K562 (cell line): ENCODE measurements at regions not wholly inside any gene's neighbourhood (a gene's known extent, or its start where the extent isn't known, plus 50 kb on each side); places are given as distances from the start of the nearest gene placed in this dataset.

Experiments used
- ATAC-seq: fragments of 200-7000 bp; cut with Tn5 transposase; 3 replicates; pipeline ENCODE4 v1.9.1; 2020; ENCODE audit warnings: moderate library complexity
- BruUV-seq: library from RNA; stranded (reverse); fragments of 400-500 nt; replicated peaks from 2 replicates; lab custom pipeline; 2021; lab: Mats Ljungman, UMichigan
- CTCF ChIA-PET: fragments of 300-600 bp; formaldehyde crosslinking; extraction: SDS; loops from one replicate; lab custom pipeline; 2021; ENCODE audit warnings: low intra/inter-chr PET ratio; lab: Yijun Ruan, JAX
- POLR2A ChIA-PET: fragments of 300-600, 350-650 bp; sonication (Branson Sonifier 250); formaldehyde crosslinking; extraction: SDS; loops from one replicate; lab custom pipeline; 2021; ENCODE audit warnings: antibody characterized with exemption, inconsistent platforms; lab: Yijun Ruan, JAX
- DNase-seq, 4 experiments: peaks; one replicate each; pipeline versions ENCODE4 v3.0.0 to v3.0.0-alpha.2; 2011 to 2018; ENCODE audit warnings: low spot score in 3 of 4, mixed read lengths in 3 of 4; ENCODE audit errors: extremely low read depth in 1 of 4
- FAIRE-seq: peaks from 2 replicates; lab custom pipeline; 2011; peaks lifted over from hg19 to GRCh38; lab: Jason Lieb, UNC
- H2AFZ ChIP-seq: 2 replicates; pipeline ENCODE4 v1.6.0; 2011; ENCODE audit warnings: low read depth, low read length, control low read depth, inconsistent platforms
- H3K27ac ChIP-seq: fragments of 200-600 bp; 3 replicates; pipeline ENCODE4 v1.8.0; 2011; ENCODE audit warnings: low read depth, mild to moderate bottlenecking, control low read depth, inconsistent platforms, low read length, moderate library complexity, mixed read lengths; ENCODE audit errors: extremely low read depth
- H3K27me3 ChIP-seq, 2 experiments: fragments of 300-600 bp in 1 of 2; 2 replicates in 1 of 2; 3 replicates in 1 of 2; pipeline versions ENCODE4 v1.6.0 to v1.8.0; 2011; ENCODE audit warnings: inconsistent platforms in 2 of 2, low read length in 2 of 2, mild to moderate bottlenecking in 1 of 2, mixed read lengths in 1 of 2, moderate library complexity in 1 of 2; ENCODE audit not compliant: control insufficient read depth in 2 of 2, insufficient read depth in 2 of 2
- H3K36me3 ChIP-seq: fragments of 300-600 bp; 3 replicates; pipeline ENCODE4 v1.8.0; 2011; ENCODE audit warnings: mild to moderate bottlenecking, low read length, inconsistent platforms; ENCODE audit not compliant: control insufficient read depth, insufficient read depth
- H3K4me1 ChIP-seq, 2 experiments: fragments of 200-600 bp in 1 of 2; replicated peaks in 1 of 2; 2 replicates in 1 of 2; 3 replicates in 1 of 2; pipeline versions ENCODE4 v1.5.1 to v1.8.0; 2011; ENCODE audit warnings: inconsistent platforms in 2 of 2, low read length in 2 of 2, mild to moderate bottlenecking in 1 of 2, mixed read lengths in 1 of 2, moderate library complexity in 1 of 2; ENCODE audit not compliant: control insufficient read depth in 2 of 2, insufficient read depth in 2 of 2
- H3K4me2 ChIP-seq: 2 replicates; pipeline ENCODE4 v1.6.1; 2011; ENCODE audit warnings: low read length, control low read depth, inconsistent platforms, mixed read lengths; ENCODE audit not compliant: insufficient read depth
- H3K4me3 ChIP-seq: fragments of 200-600 bp; sonication (generic), shearing (Covaris generic); 2 replicates; pipeline ENCODE4 v1.5.1; 2016; ENCODE audit warnings: control low read depth, inconsistent platforms
- H3K79me2 ChIP-seq: fragments of 200-600 bp; 3 replicates; pipeline ENCODE4 v1.8.0; 2011; ENCODE audit warnings: low read length, inconsistent platforms; ENCODE audit not compliant: control insufficient read depth, insufficient read depth
- H3K9ac ChIP-seq, 2 experiments: 2 replicates each; pipeline versions ENCODE4 v1.6.0 to v1.6.1; 2011; ENCODE audit warnings: low read depth in 2 of 2, low read length in 2 of 2, control low read depth in 1 of 2, inconsistent platforms in 1 of 2, mild to moderate bottlenecking in 1 of 2, mixed read lengths in 1 of 2; ENCODE audit not compliant: insufficient read depth in 1 of 2
- H3K9me1 ChIP-seq: one replicate; pipeline ENCODE4 v1.6.0; 2011; ENCODE audit warnings: inconsistent platforms, mild to moderate bottlenecking, low read length, moderate library complexity; ENCODE audit not compliant: control insufficient read depth, insufficient read depth
- H3K9me3 ChIP-seq: replicated peaks from 2 replicates; pipeline ENCODE4 v1.5.1; 2011; ENCODE audit warnings: low read depth, low read length, inconsistent platforms; ENCODE audit not compliant: control insufficient read depth, insufficient read depth
- H4K20me1 ChIP-seq: replicated peaks from 2 replicates; pipeline ENCODE4 v1.6.1; 2011; ENCODE audit warnings: low read length, inconsistent platforms, mixed read lengths; ENCODE audit not compliant: control insufficient read depth, insufficient read depth
- CEBPG ChIP-seq, 3 experiments: fragments of 200-800 bp in 1 of 3; sonication (Bioruptor generic) in 1 of 3; sonication (generic) in 1 of 3; formaldehyde crosslinking in 1 of 3; IDR thresholded peaks in 2 of 3; conservative IDR thresholded peaks in 1 of 3; 2 replicates each; pipeline versions ENCODE4 v1.6.1 to v1.8.0; 2016 to 2022; ENCODE audit warnings: missing compliant biosample characterization in 2 of 3, missing genetic modification characterization in 2 of 3, mild to moderate bottlenecking in 1 of 3, missing genetic modification reagents in 1 of 3
- HDAC1 ChIP-seq, 2 experiments: fragments of 450-650 bp; IDR thresholded peaks; 2 replicates each; pipeline ENCODE4 v1.6.1; 2016 to 2017; ENCODE audit warnings: inconsistent platforms in 1 of 2, mild to moderate bottlenecking in 1 of 2, moderate library complexity in 1 of 2
- HDAC2 ChIP-seq: fragments of 450-650 bp; IDR thresholded peaks from 2 replicates; pipeline ENCODE4 v1.6.1; 2016; ENCODE audit warnings: mild to moderate bottlenecking
- IRF2 ChIP-seq: sonication (generic); formaldehyde crosslinking; IDR thresholded peaks from 2 replicates; pipeline ENCODE4 v1.8.1; 2022; ENCODE audit warnings: mild to moderate bottlenecking, missing genetic modification reagents
- POLR2AphosphoS5 ChIP-seq: IDR thresholded peaks from 2 replicates; pipeline ENCODE4 v1.6.1; 2011; ENCODE audit warnings: mild to moderate bottlenecking, low read depth, low read length, moderate library complexity; ENCODE audit not compliant: control insufficient read depth, insufficient read depth
- RFX7 ChIP-seq: fragments of 250-450 bp; sonication (Bioruptor Pico); IDR thresholded peaks from 2 replicates; pipeline ENCODE4 v1.5.1; 2021; ENCODE audit warnings: mild to moderate bottlenecking
- ZNF766 ChIP-seq: fragments of 200-800 bp; sonication (Bioruptor generic); conservative IDR thresholded peaks from 2 replicates; pipeline ENCODE4 v1.6.1; 2016; ENCODE audit warnings: missing genetic modification characterization, missing compliant biosample characterization
- WGBS: fragments of 100-300 bp; shearing (Covaris generic); methylation state at CpG from one replicate; pipeline ENCODE4 v1.1.6; 2016; ENCODE audit warnings: low coverage, mixed read lengths; ENCODE audit not compliant: insufficient coverage; ENCODE audit errors: missing lambda C conversion rate; 5-methylcytosine and 5-hydroxymethylcytosine counted together
- in situ Hi-C: fragments of 300-500 bp; cut with MboI; formaldehyde crosslinking; loops from 4 replicates; pipeline ENCODE4 v1.15.0; 2018; ENCODE audit warnings: inconsistent platforms, mixed read lengths
- intact Hi-C: fragments of 100-400 bp; cut with micrococcal nuclease; formaldehyde crosslinking; loops from 2 replicates; pipeline ENCODE4 v1.14.2; 2022
- TF ChIP-seq, protein P1 (sequence below): sonication (generic); formaldehyde crosslinking; IDR thresholded peaks from 2 replicates; pipeline ENCODE4 v1.8.1; 2023; ENCODE audit warnings: mild to moderate bottlenecking, missing genetic modification reagents
- TF ChIP-seq, protein P2 (sequence below): sonication (generic); formaldehyde crosslinking; IDR thresholded peaks from 2 replicates; pipeline ENCODE4 v1.8.0; 2022; ENCODE audit warnings: mild to moderate bottlenecking, missing genetic modification reagents
- TF ChIP-seq, protein P3 (sequence below): fragments of 250-450 bp; sonication (Bioruptor Pico); IDR thresholded peaks from 2 replicates; pipeline ENCODE4 v1.8.0; 2021; ENCODE audit warnings: moderate library complexity, mild to moderate bottlenecking, inconsistent platforms
- TF ChIP-seq, protein P4 (sequence below): fragments of 200-400 bp; formaldehyde crosslinking; IDR thresholded peaks from 2 replicates; pipeline ENCODE4 v1.6.1; 2017; ENCODE audit warnings: mild to moderate bottlenecking, low read depth, low read length, moderate library complexity

DNA sequence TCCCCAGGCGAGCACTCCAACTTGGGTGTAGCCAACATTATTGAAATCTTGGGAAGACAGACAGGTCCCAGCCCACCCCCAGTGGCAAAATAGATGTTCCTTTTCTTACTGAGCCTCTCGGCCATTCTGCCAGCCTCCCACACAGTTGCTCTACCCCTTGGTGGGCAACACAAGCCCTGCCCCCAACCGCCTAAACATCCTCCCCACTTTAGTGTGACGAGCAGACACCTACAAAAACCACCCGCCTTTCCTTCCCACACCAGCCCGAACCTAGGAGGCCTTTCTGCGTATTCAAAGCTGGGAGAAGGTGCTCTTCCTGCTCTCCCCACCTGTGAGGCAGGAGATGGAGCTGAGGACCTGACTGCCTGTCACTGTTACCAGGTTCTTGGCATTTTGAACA, 58.6 kb upstream of the CAB39 start:
- WGBS = 71% methylated on average over 5 of the region's 7 CpGs
- ChIA-PET CTCF (no interaction called here), POLR2A (no interaction called here)

DNA sequence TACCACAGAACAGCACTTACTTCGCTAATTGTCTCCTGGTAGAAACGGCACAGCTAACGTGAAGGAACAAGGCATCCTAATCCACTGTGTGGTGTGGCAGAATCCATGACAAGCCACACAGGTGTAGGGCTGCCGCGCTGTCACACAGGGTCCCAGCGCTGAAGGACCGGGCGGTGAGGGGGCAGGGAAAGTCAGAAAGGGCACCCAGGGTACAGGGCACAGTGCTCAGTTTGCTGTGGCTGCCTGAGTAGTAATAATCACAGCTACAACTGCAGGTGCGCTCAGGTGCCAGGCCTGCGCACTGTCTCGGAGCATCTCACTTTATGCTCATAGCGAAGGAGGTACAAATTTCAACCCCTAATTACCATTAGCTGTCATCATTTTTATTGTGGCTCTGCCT, 55.2 kb upstream of the CAB39 start:
- Histone ChIP-seq H3K27me3 (no peaks in the 10 kb centered on the region), H2AFZ (no peak overlapping the region), H3K9me3 (no peaks in the 10 kb centered on the region), H3K36me3 (peaks cover 5% of the 10 kb centered on the region; the same call in 1 of the 3 replicates), H3K27ac (peak overlapping the region; percentile 100), H3K4me2 (peak overlapping the region; percentile 94), H3K9me1 (no peaks in the 10 kb centered on the region), H3K79me2 (peaks cover 35% of the 10 kb centered on the region), H3K4me3 (peak overlapping the region; percentile 52), H3K4me1 (peaks cover 57 to 59% of the 10 kb centered on the region in 2 experiments), H4K20me1 (no peaks in the 10 kb centered on the region), H3K9ac (peak overlapping the region; percentile 95 to 98)
- intact Hi-C loops = no loop called here
- no TSS peak for BruUV-seq
- FAIRE-seq (no peak), DNase-seq (no peak), ATAC-seq (no peak)
- 57% methylated on average over 11 of the region's 12 CpGs for WGBS
- POLR2A ChIA-PET = interaction anchor here (0.6 to 1.9 kb wide), 3 partner anchors 9 to 246 kb away, joined by 3 to 8 read pairs (median 3); no protein-coding TSS in a partner anchor
- in situ Hi-C loops = no loop called here
- CTCF ChIA-PET = no interaction called here
- TF ChIP-seq ZNF766 = 0 out of 2 replicates have a peak, but pooled peaks have one; percentile 29
- TF ChIP-seq, protein P1, sequence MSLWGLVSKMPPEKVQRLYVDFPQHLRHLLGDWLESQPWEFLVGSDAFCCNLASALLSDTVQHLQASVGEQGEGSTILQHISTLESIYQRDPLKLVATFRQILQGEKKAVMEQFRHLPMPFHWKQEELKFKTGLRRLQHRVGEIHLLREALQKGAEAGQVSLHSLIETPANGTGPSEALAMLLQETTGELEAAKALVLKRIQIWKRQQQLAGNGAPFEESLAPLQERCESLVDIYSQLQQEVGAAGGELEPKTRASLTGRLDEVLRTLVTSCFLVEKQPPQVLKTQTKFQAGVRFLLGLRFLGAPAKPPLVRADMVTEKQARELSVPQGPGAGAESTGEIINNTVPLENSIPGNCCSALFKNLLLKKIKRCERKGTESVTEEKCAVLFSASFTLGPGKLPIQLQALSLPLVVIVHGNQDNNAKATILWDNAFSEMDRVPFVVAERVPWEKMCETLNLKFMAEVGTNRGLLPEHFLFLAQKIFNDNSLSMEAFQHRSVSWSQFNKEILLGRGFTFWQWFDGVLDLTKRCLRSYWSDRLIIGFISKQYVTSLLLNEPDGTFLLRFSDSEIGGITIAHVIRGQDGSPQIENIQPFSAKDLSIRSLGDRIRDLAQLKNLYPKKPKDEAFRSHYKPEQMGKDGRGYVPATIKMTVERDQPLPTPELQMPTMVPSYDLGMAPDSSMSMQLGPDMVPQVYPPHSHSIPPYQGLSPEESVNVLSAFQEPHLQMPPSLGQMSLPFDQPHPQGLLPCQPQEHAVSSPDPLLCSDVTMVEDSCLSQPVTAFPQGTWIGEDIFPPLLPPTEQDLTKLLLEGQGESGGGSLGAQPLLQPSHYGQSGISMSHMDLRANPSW (CRISPR knock-in tag) = no peak
- TF ChIP-seq RFX7 (CRISPR knock-in tag) = no peak
- 0 out of 4 replicates have a peak, but pooled peaks of 1 of the 2 experiments have one; percentile 9 for TF ChIP-seq HDAC1 (IDR thresholded peaks at IDR 0.05)
- TF ChIP-seq, protein P2, sequence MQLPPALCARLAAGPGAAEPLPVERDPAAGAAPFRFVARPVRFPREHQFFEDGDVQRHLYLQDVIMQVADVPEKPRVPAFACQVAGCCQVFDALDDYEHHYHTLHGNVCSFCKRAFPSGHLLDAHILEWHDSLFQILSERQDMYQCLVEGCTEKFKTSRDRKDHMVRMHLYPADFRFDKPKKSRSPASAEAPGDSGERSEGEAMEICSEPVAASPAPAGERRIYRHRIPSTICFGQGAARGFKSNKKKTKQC (CRISPR knock-in tag) = no peak
- TF ChIP-seq, protein P3, sequence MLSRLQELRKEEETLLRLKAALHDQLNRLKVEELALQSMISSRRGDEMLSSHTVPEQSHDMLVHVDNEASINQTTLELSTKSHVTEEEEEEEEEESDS (CRISPR knock-in tag) = no peak
- TF ChIP-seq, protein P4, sequence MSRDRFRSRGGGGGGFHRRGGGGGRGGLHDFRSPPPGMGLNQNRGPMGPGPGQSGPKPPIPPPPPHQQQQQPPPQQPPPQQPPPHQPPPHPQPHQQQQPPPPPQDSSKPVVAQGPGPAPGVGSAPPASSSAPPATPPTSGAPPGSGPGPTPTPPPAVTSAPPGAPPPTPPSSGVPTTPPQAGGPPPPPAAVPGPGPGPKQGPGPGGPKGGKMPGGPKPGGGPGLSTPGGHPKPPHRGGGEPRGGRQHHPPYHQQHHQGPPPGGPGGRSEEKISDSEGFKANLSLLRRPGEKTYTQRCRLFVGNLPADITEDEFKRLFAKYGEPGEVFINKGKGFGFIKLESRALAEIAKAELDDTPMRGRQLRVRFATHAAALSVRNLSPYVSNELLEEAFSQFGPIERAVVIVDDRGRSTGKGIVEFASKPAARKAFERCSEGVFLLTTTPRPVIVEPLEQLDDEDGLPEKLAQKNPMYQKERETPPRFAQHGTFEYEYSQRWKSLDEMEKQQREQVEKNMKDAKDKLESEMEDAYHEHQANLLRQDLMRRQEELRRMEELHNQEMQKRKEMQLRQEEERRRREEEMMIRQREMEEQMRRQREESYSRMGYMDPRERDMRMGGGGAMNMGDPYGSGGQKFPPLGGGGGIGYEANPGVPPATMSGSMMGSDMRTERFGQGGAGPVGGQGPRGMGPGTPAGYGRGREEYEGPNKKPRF = no peak
- TF ChIP-seq POLR2AphosphoS5 = no peak

More for the DNA sequence above, 58.6 kb upstream of the CAB39 start:
- in situ Hi-C loops (no loop called here), intact Hi-C loops (no loop called here)
- Histone ChIP-seq H3K9ac (peak overlapping the region in 1 of 2 experiments; percentile 45; a peak in 2 of 4 replicates), H3K4me1 (peaks cover 35 to 42% of the 10 kb centered on the region in 2 experiments), H3K4me3 (no peak overlapping the region), H3K27me3 (no peaks in the 10 kb centered on the region), H3K79me2 (peaks cover 34% of the 10 kb centered on the region), H3K27ac (no peak overlapping the region), H3K9me1 (no peaks in the 10 kb centered on the region), H3K4me2 (no peak overlapping the region), H2AFZ (no peak overlapping the region), H3K9me3 (no peaks in the 10 kb centered on the region), H3K36me3 (peaks cover 5% of the 10 kb centered on the region; the same call in 1 of the 3 replicates), H4K20me1 (no peaks in the 10 kb centered on the region)
- DNase-seq (no peak), ATAC-seq (no peak), FAIRE-seq (no peak)
- TF ChIP-seq IRF2 (CRISPR knock-in tag) (no peak), HDAC2 (no peak), CEBPG (CRISPR knock-in tag; IDR thresholded peaks at IDR 0.05) (no peak), CEBPG (tag; conservative IDR thresholded peaks at IDR 0.05 in 1 of 2, IDR thresholded peaks at IDR 0.05 in 1 of 2) (no peak)
- BruUV-seq = no TSS peak
